ENCODE measurements at regions not wholly inside any gene's neighbourhood (a gene's known extent, or its start where the extent isn't known, plus 50 kb on each side); places are given as distances from the start of the nearest gene placed in this dataset.
"Not testable (repeated sequence)": the region's sequence is repeated elsewhere in the genome, so short reads cannot be mapped to it uniquely, and the experiment has no call there.

DNA sequence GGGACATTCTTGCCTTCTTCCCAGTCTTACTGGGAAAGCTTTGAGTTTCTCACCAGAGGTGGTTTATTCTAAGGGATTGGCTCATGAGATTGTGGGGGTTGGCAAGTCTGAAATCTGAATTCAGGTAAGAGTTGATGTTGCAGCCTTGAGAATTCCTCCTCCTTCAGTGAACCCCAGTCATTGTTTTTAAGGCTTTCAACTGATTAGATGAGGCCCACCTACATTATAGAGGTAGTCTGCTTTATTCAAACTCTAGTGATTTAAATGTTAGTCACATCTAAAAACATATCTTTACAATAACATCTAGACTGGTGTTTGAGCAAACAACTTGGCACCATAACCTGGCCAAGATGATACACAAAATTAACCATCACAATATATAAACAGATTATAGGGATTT is 156.5 kb upstream of the MED14 start:
- no peak for DNase-seq

DNA sequence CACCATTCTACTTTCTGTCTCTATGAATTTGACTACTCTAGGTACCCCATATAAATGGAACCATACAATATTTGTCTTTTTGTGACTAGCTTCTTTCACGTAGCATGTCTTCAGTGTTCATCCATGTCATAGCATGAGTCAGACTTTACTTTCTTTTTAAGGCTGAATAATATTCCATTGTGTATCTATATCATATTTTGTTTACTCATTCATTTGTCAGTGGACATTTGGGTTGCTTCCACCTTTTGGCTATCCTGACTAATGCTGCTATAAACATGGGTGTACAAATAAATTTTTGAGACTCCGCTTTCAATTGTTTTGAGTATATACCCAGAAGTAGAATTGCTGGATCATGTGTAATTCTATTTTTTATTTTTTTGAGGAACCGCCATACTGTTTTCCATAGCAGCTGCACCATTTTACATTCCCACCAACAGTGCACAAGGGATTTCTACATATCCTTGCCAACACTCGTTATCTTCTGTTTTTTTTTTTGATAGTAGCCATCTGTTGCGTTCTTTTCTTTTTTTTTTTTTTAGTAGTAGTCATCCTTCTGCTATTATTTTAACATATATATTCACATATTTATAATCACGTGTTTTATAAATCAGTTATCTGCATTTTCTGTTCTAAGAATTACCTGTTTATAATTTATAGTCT is 158.0 kb upstream of the MED14 start:
- DNase-seq, result no peak

DNA sequence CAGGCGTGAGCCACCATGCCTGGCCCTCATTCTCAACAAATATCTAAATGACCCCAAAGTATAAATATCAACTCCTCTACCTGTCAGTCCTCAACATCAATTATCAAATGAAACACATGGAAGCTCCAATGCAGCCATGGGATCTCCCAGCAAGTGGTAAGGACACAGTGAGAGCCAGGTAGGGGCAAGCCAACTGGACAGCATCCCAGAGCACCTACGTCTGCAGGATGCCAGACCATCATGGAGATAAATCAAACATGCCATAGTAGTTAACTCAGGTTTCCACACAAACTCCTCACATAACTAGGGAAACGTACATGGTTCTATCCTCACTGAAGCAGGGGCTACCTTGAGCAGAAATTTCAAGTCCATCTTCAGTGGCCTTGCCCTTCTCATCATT is 159.9 kb upstream of the MED14 start:
- no peak for DNase-seq

DNA sequence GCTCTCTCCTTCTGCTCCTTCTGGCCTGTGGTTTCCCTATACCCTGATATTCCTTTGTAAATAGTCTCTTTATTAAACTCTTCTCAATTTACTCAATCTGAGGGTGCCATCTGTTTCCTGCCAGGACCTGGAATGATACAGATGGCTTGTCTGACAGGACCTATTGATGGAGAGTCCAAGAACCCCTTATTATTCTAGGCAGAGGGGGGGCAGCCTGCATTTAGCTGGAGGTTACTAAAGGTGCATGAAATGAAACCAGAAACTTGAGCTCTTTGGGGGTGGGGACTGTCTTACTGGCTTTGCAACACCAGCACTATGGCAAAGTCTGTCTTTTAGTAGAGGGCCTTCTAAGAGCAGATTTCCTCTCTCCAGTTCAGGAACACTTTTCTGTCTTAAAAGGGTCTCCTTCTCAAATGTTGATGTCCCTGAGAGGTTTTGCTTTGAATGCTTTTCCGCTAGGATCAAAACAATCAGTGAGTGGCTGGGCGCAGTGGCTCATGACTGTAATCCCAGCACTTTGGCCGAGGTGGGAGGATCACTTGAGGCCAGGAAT is 162.5 kb upstream of the MED14 start:
- DNase-seq, result no peak

DNA sequence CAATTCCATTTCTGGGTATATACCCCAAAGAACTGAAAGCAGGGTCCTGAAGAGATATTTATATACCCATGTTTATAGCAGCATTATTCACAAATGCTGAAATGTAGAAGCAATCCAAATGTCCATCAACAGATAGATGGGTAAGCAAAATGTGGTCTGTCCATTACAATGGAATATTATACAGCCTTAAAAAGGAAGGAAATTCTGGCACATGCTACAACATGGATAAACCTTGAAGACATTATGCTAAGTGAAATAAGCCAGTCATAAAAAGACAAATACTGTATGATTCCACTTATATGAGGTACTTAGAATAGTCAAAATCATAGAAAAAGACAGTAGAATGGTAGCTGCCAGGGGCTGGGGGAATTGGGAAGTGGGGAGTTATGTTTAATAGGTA is 169.4 kb upstream of the MED14 start:
- not testable (repeated sequence) for DNase-seq

DNA sequence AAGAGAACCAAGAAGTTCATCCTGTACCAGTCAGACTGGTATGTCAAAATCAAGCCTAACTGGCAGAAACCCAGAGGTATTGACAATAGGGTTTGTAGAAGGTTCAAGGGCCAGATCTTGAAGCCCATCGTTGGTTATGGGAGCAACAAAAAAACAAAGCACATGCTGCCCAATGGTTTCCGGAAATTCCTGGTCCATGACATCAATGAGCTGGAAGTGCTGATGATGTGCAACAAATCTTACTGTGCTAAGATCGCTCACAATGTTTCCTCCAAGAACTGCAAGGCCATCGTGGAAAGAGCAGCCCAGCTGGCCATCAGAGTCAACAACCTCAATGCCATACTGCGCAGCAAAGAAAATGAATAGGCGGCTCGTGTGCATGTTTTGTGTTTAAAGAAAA is 172.7 kb upstream of the MED14 start:
- peak; percentile 25 for DNase-seq

DNA sequence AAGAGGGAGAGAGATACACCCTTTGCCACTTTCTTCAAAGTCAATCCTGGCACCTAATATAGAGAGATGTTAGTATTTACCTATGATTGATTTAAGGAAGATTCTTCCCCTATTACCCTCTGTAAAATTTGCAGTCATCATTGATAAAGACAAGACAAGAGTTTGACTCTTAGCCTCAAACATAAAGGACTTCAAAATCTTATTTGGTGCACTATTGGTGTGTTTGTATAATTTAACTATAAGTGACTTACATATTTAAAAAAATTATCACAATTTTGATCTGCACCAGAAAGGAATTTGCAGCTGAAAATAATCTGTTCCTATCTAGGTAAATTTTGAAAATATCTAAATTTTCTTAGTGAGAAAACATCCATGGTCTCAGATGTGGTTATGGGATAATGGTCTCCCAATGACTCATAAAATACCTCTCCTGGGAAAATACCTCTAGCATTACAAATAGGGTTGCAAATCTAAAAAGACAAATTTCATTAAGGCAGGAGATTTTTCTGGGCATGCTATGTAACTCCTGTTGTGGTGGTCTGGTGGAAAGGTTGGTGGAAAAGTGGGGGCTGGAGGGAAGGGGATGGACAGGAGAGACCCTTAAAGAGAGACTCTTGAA is 173.6 kb upstream of the MED14 start:
- DNase-seq, result peak; percentile 78

DNA sequence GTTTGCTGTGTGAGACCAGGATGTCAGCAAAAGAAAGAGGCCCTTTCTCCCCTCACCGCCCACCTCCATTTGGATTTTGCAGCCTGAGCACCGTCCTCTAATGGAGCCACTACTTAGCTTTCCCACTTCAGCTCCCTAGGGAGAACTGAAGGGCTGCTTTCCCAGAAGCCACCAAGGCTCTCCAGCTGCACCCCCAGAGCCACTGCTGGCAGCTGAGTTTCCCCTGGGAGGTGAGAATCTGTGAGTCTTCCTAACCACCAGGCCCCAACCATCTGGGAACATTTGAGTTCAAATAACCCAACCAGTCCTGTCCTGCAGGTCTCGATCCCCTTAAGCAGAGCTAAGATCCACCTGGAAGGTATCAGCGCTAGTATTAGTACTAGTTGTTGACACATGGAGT is 173.1 kb upstream of the USP9X start:
- DNase-seq, result peak; percentile 13

DNA sequence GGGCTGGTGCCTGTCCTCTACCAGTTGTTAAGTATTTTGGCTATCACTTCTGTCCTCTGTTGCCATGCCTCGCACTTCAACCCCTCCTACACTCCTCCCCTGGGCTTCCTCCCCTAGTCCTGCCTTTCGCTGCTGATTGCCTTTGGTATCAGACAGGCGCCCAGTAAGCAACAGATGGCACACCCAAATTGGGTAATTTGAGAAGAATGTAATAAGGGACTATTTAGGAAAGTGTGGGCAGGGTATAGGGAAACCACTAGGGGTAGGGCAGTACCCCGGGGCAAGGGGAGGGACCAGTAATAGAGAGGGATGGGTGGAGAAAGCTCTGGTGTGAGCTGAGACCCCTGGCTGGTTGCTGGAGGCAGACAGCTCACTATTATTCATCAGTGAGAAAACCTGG is 172.7 kb upstream of the USP9X start:
- DNase-seq, result no peak

DNA sequence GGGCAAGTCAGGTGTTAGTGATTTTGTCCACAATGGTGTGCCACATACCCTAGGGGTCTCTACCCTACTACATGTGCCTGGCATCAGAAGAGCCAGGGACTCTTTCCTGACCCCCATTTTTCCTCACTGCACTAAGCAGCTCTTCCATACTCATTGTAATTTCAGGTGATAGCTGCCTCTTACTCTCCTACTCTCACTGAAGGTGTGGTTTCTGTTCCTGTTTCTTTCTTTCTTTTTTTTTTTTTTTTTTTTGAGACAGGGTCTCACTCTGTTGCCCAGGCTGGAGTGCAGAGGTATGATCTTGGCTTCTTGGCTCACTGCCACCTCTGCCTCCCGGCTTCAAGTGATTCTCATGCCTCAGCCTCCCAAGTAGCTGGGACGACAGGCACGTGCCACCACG is 164.9 kb upstream of the USP9X start:
- no peak for DNase-seq

DNA sequence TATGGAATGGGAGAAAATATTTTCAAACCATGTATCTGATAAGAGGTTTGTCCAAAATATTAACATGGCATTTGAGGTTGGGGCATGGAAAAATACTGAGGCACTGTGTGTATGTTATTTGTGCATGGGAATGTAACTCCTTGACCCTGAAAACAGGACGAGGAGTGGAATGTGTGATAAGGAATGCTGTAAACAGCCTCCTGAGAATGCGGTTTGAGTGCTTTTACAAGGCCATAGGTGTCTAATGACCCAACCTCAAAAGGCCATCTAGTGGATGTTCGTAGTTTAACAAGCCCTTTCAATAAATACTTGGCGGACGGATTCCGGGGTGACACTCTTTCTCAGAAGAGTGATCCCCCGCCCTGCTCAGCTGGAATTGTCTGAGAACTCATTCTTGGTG is 162.9 kb upstream of the USP9X start:
- DNase-seq, result peak; percentile 51

DNA sequence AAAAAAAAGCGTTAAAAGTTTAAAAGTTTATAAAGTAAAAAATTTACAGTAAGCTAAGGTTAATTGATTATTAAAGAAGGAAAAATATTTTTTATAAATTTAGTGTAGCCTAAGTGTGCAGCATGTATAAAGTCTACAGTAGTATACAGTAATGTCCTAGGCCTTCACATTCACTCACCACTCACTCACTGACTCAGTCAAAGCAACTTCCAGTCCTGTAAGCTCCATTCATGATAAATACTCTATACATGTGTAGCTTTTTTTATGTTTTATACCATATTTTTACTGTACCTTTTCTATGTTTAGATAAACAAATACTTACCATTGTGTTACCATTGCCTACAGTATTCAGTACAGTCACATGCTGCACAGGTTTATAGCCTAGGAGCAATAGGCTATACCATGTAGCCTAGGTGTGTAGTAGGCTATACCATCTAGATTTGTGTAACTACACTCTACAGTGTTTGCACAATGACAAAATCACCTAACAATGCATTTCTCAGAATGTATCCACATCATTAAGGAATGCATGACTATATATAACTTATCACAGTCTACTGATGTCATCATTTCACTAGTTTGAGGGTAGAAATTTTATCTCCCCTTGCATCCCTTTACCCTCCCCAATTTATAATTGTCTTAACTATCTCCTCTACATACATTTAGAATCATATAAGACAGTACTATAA is 158.4 kb upstream of the USP9X start:
- DNase-seq, result peak; percentile 60

DNA sequence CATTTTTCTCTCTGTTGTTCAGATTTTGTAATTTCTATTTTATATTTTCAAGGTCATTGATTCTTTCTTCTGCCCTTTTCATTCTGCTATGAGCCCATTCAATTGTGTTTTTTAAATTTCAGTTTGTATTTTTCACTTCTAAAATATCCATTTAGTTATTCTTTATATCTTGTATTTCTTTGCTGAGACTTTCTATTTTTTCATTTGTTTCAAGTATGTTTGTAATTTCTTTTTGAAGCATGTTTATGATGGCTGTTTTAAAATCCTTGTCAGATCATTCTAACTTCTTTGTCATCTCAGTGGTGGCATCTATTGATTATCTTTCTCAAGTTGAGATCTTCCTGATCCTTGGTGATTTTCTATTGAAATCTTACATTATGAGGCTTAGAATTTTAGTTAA is 157.2 kb upstream of the USP9X start:
- no peak for DNase-seq

DNA sequence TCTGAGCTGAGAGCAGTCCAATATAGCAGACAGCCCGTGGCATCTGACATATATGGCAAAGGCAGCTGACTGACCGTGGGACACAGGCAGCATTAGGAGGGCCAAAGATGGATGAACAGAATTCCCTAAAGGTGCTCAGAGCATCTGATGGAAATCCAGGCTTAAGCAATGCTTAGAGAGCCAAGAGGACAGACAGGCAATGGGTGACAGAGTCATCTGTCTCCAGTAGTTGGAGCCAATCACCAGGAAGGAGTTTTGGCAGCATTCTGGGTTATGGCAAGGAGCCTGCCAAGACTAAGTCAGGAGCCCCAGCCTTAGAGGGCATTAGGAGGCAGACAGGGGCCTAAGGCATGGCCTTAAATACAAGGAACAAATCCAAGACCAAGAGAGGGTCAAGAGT is 153.3 kb upstream of the USP9X start:
- DNase-seq, result no peak

DNA sequence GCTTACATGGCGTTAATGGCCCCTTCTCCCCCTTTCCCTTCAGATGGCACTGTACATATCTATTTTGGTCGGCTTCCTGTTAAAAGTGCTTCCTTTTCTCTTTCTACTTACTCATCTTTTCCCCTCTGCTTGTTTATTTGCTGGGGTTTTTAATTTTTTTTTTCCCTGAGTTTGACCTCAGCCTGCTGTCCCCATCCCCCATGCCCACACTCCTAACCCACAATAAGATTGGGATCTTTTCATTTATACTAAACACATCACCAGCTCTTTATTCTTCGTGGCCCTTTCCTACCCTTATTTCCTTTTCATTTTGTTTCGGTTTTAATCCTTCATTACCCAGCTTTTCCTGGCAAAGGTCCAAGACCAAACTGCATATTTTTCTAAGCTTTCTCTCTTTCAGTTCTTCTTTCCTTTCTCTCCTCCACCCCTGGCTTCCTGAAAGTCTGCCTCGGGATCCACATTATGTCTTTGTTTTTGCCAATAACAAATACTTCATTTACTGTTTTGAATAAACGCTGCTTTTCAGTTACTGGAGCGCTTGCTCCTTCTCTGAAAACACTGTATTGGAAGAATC is 152.0 kb upstream of the USP9X start:
- peak; percentile 53 for DNase-seq

DNA sequence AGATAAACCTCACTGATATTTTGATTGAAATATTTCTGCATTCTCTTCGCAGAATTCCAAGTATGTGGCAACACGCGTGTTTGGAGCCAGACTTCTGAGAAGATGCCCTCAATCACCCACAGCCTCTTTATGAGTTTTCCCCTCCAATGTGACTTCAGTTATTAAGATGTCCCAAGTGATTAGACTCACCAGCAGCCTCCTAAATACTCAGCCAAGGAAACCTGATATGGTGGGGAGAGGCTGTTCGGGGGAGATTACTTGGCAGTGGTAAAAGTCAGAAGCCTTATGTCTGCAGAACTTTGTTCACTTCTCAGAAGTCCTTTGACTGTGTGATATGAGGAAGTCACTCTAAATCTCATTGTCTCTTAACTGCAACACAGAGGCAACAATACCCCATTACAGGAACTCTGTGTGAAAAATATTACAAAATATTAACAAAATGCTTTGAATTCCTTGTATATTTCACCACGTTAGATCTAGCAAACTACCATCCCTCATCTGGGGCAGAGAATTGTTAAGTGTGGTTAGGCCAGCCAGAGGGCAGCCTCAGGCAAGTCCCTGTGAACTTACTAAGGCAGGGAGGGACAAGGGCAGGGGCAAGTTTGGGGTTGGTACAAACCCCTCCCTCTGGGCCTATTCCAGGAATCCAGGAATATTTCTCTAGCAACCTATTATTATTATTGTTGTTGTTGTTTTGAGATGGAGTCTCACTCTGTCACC is 151.4 kb upstream of the USP9X start:
- DNase-seq, result peak; percentile 84

DNA sequence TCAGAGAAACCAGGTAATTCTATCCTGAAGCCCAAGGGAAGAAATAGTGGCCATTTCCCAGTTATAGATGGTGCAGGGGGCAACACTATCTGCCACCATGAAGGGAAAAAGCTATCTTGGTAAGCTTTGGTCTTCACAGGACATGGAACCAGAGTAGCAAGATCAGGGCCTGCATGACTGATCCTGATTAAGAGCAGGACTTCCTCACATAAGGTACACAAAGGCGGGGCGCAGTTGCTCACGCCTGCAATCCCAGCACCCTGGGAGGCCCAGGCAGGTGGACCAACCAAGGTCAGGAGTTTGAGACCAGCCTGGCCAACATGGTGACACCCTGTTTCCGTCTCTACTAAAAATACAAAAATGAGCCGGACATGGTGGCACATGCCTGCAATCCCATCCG is 148.4 kb upstream of the USP9X start:
- DNase-seq, result no peak

DNA sequence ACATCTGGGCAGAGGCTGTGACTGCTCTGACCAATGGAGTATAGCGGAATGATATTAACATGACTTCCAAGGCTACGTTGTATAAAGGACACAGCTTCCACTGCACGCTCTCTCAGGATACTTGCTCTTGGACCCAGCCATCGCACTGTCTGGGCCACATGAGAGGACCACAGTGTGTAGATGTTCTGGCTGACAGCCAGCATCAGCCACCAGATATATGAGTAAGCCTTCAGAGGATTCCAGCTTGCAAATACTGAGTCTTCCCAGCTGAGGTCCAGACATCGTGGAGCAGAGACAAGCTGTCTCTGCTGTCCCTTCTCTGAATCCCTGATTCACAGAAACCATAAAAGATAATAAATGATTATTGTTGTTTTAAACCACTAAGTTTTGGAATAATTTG is 146.8 kb upstream of the USP9X start:
- DNase-seq, result peak; percentile 85

DNA sequence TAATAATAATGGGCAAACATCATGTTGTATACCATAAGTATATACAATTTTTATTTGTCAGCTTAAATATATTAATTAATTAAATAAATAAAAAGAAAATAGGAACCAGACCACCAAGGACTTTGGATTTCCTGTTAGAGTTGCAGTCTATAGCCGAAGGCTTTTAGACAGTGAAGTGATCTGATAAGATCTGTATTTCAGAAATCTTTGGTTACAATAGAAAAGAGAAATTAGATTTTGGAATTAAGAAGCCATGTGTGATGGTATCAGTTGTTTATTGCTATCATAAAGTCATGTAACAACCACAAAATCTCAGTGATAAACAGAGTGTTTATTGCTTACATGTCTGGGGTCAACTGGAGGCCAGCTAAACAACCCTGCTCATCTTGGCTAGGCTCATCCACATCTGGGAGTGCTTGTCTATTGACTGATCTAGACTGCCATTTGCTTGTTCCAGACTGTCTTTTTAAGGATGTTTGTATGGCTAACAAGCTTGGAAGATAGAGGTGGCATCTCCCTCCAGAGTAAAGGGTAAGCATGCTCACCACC is 142.1 kb upstream of the USP9X start:
- no peak for DNase-seq

DNA sequence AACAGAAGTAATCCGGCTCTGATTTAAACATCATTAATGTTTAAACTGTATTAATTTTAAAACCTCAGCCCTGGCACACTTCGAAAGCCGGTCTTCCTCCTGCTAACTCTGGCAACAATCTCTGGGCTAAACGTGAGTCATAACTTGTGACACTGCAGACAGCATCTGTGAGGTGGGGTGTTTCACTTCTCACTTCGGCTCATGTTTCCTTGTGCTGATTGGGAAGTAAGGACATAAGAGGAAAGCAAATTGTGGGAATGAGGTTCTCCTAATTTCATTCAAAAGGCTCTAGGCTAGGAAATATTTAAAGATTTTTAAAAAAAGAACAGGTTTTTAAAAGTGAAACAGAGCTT is 139.9 kb upstream of the USP9X start:
- DNase-seq, result peak; percentile 68

DNA sequence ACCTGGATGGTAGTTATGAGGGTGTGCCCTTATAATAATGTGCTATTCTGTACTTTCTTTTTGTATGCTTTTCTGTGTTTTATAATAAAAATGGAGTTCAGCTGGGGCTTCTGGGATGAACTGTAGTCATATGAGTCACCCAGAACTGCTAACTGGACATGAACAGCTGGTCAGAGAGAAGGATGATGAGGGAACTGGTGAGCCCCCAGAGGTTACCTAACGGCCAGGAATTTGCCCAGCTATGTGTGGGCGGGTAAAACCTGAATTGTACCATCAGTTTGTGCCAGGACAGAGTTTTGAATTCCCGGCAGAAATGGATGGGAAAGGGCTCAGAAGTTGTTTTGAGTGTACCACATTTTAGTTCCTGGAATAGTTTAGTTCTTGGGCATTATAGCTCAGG is 138.0 kb upstream of the USP9X start:
- peak; percentile 14 for DNase-seq

DNA sequence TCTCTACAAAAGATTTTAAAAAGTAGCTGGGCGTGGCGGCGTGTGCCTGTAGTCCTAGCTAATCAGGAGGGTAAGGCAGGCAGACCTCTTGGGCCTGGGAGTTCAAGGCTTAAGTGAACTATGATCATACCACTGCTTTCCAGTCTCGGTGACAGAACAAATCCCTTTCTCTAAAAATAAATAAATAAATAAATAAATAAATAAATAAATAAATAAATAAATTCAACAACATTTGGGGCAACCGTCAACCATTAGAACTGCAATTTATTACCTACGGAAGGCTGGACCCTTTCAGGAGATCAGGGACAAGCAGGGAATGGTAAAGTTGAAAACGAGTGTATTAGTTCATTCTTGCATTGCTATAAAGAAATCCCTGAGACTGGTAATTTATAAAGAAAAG is 136.2 kb upstream of the USP9X start:
- no peak for DNase-seq

DNA sequence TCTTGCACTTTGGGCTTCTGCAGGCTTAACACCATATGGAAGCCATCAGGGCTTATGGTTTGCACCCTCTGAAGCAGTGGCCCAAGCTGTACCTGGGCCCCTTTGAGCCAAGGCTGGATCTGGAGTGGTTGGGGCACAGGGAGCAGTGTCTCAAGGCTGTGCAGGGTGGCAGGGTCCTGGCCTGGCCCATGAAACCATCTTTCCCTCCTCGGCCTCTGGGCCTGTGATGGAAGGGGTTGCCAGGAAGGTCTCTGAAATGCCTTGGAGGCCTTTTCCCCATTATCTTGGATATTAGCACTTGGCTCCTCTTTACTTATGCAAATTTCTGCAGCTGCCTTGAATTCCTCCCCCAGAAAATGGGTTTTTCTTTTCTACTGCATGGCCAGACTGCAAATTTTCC is 134.7 kb upstream of the USP9X start:
- DNase-seq, result no peak
